Left ventricle myocardium inferior (tissue), 1 donor: ENCODE measurements at regions not wholly inside any gene's neighbourhood (a gene's known extent, or its start where the extent isn't known, plus 50 kb on each side); places are given as distances from the start of the nearest gene placed in this dataset.

ENCODE experiments used
- DNase-seq: peaks from one replicate; pipeline ENCODE4 v3.0.0-alpha.2; 2020
- H3K27ac ChIP-seq: fragments of 200-600 bp; replicated peaks from 2 replicates; pipeline ENCODE4 v1.8.0; 2021
- H3K27me3 ChIP-seq: fragments of 200-600 bp; 2 replicates; pipeline ENCODE4 v1.8.0; 2021; ENCODE audit warnings: low read depth
- H3K36me3 ChIP-seq: fragments of 200-600 bp; 2 replicates; pipeline ENCODE4 v1.8.0; 2021
- H3K4me1 ChIP-seq: fragments of 200-600 bp; 2 replicates; pipeline ENCODE4 v1.8.0; 2021
- H3K4me3 ChIP-seq: fragments of 200-600 bp; 2 replicates; pipeline ENCODE4 v1.8.0; 2021; ENCODE audit warnings: mild to moderate bottlenecking, moderate library complexity
- H3K9me3 ChIP-seq: fragments of 200-600 bp; replicated peaks from 2 replicates; pipeline ENCODE4 v1.8.0; 2021
- intact Hi-C: fragments of 100-400 bp; cut with micrococcal nuclease; formaldehyde crosslinking; loops from one replicate; pipeline ENCODE4 v1.11.0; 2022
- TF ChIP-seq, protein P1 (sequence below): fragments of 200-600 bp; IDR thresholded peaks from 2 replicates; pipeline ENCODE4 v1.8.0; 2021; ENCODE audit warnings: antibody characterized with exemption, mild to moderate bottlenecking, borderline replicate concordance
- donor health status: DM: no; HTN: yes; CAD: no; lungs with severe emphysema.

DNA sequence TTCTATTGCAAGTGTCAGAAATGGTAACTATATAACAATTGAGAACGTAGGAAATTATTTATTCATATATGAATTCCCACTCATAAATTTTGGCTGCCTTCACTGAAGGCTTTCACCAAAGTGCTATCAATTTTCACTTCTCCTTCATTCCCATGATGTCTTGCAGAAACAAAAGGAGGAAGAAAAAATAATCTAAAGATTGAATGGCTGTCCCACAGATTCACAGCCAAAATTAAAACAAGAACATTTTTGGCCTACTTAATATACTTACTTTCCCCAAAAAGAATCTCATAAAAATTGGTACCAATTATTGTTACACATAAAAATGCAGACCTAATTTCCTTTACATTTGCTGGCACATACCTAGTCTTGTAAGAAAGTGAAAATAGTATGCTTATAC lies 616.1 kb downstream of the CD109 start:
- no peaks in the 10 kb centered on the region for H3K36me3 ChIP-seq
- peaks cover 6% of the 10 kb centered on the region for H3K9me3 ChIP-seq
- TF ChIP-seq, protein P1, sequence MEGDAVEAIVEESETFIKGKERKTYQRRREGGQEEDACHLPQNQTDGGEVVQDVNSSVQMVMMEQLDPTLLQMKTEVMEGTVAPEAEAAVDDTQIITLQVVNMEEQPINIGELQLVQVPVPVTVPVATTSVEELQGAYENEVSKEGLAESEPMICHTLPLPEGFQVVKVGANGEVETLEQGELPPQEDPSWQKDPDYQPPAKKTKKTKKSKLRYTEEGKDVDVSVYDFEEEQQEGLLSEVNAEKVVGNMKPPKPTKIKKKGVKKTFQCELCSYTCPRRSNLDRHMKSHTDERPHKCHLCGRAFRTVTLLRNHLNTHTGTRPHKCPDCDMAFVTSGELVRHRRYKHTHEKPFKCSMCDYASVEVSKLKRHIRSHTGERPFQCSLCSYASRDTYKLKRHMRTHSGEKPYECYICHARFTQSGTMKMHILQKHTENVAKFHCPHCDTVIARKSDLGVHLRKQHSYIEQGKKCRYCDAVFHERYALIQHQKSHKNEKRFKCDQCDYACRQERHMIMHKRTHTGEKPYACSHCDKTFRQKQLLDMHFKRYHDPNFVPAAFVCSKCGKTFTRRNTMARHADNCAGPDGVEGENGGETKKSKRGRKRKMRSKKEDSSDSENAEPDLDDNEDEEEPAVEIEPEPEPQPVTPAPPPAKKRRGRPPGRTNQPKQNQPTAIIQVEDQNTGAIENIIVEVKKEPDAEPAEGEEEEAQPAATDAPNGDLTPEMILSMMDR, result no peak
- H3K4me3 ChIP-seq, result no peak overlapping the region
- no peak for DNase-seq
- no peaks in the 10 kb centered on the region for H3K4me1 ChIP-seq
- H3K27me3 ChIP-seq, result no peaks in the 10 kb centered on the region
- H3K27ac ChIP-seq, result no peak overlapping the region
- intact Hi-C loops, result no loop called here

GRCh38 chr6:74311431-74311830 lies 615.4 kb downstream of the CD109 start:
- no peak for DNase-seq
- no peak overlapping the region for H3K27ac ChIP-seq
- no peaks in the 10 kb centered on the region for H3K27me3 ChIP-seq
- TF ChIP-seq, protein P1, result no peak
- intact Hi-C loops, result no loop called here
- H3K4me3 ChIP-seq, result no peak overlapping the region
- H3K36me3 ChIP-seq, result no peaks in the 10 kb centered on the region
- no peaks in the 10 kb centered on the region for H3K4me1 ChIP-seq
- no peaks in the 10 kb centered on the region for H3K9me3 ChIP-seq

DNA sequence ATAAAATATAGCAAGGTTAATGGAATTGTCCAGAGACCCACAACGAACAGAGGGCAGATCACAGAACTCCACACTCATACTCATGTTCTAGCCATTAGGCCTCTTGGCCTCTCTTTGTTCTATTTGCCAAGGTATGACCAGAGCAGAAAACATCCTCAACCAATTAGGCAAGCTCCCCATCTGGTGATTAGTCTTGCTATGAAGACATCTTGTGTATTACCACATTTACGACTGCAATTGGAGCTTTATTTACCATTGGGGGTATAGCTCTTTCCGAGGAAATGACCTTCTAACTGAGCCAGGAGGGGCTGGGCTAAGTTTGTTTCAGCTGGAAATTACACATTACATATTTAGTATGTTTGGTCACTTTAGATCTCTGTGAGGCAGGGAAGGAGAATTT lies 593.9 kb downstream of the CD109 start:
- no peak overlapping the region for H3K4me3 ChIP-seq
- peaks cover 9% of the 10 kb centered on the region for H3K9me3 ChIP-seq
- TF ChIP-seq, protein P1, result no peak
- H3K27me3 ChIP-seq, result no peaks in the 10 kb centered on the region
- H3K27ac ChIP-seq, result no peak overlapping the region
- intact Hi-C loops, result no loop called here
- H3K4me1 ChIP-seq, result no peaks in the 10 kb centered on the region
- no peaks in the 10 kb centered on the region for H3K36me3 ChIP-seq
- no peak for DNase-seq

GRCh38 chr6:74287932-74288331 lies 591.9 kb downstream of the CD109 start:
- H3K36me3 ChIP-seq, result no peaks in the 10 kb centered on the region
- intact Hi-C loops, result no loop called here
- DNase-seq, result no peak
- H3K9me3 ChIP-seq, result peaks cover 9% of the 10 kb centered on the region
- H3K4me3 ChIP-seq, result no peak overlapping the region
- no peak overlapping the region for H3K27ac ChIP-seq
- no peaks in the 10 kb centered on the region for H3K4me1 ChIP-seq
- TF ChIP-seq, protein P1, result no peak
- H3K27me3 ChIP-seq, result no peaks in the 10 kb centered on the region

DNA sequence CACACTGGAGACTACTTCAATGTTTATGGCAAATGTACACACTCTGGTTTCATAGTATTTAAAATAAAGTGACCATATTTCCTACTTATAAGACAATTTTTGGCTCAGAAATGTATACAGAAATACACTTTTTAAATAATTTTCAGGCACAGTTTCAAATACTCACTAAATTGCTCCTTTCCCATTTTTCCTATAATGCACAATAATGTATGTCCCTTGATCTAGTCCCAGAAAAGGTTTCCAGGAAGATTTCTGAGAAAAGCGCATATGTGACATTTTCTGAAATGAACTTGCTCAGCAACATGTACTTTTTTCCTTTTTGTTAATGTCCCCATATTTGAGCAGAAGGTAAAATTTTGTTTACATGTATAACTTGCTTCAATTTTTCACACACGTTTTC lies 591.4 kb downstream of the CD109 start:
- Histone ChIP-seq H3K27me3 (no peaks in the 10 kb centered on the region), H3K4me1 (no peaks in the 10 kb centered on the region), H3K27ac (no peak overlapping the region), H3K36me3 (no peaks in the 10 kb centered on the region), H3K4me3 (no peak overlapping the region), H3K9me3 (peaks cover 6% of the 10 kb centered on the region)
- no peak for DNase-seq
- intact Hi-C loops, result no loop called here
- TF ChIP-seq, protein P1, result no peak

GRCh38 chr6:74284284-74284683 lies 588.3 kb downstream of the CD109 start:
- H3K27ac ChIP-seq, result no peak overlapping the region
- peaks cover 4% of the 10 kb centered on the region for H3K9me3 ChIP-seq
- H3K36me3 ChIP-seq, result no peaks in the 10 kb centered on the region
- H3K4me3 ChIP-seq, result no peak overlapping the region
- TF ChIP-seq, protein P1, result no peak
- no peaks in the 10 kb centered on the region for H3K4me1 ChIP-seq
- no peaks in the 10 kb centered on the region for H3K27me3 ChIP-seq
- DNase-seq, result no peak
- intact Hi-C loops, result no loop called here
